Kidney epithelial cell (primary cell): ENCODE measurements at regions not wholly inside any gene's neighbourhood (a gene's known extent, or its start where the extent isn't known, plus 50 kb on each side); places are given as distances from the start of the nearest gene placed in this dataset.
"Not testable (repeated sequence)": the region's sequence is repeated elsewhere in the genome, so short reads cannot be mapped to it uniquely, and the experiment has no call there.

Source experiments
- DNase-seq: peaks from one replicate; pipeline ENCODE4 v3.0.0-alpha.2; 2010; ENCODE audit warnings: low read depth
- H3K27me3 ChIP-seq: 2 replicates; pipeline ENCODE4 v1.6.0; 2011; ENCODE audit warnings: low read length; ENCODE audit not compliant: control insufficient read depth, insufficient read depth
- H3K36me3 ChIP-seq: 2 replicates; pipeline ENCODE4 v1.5.1; 2011; ENCODE audit warnings: low read length; ENCODE audit not compliant: control insufficient read depth, insufficient read depth
- H3K4me3 ChIP-seq: 2 replicates; pipeline ENCODE4 v1.5.1; 2011; ENCODE audit warnings: low read depth, mild to moderate bottlenecking, control low read depth, low read length
- CTCF ChIP-seq: IDR thresholded peaks from 2 replicates; pipeline ENCODE4 v1.5.1; 2011; ENCODE audit warnings: mild to moderate bottlenecking, moderate library complexity, low read length, control low read depth, inconsistent platforms; ENCODE audit not compliant: insufficient read depth, poor library complexity, severe bottlenecking

GRCh38 chr15:29516929-29517328, 247.3 kb upstream of the NSMCE3 start:
- no peaks in the 10 kb centered on the region for H3K36me3 ChIP-seq
- no peak for TF ChIP-seq CTCF
- no peak for DNase-seq
- no peaks in the 10 kb centered on the region for H3K27me3 ChIP-seq
- no peak overlapping the region for H3K4me3 ChIP-seq

DNA sequence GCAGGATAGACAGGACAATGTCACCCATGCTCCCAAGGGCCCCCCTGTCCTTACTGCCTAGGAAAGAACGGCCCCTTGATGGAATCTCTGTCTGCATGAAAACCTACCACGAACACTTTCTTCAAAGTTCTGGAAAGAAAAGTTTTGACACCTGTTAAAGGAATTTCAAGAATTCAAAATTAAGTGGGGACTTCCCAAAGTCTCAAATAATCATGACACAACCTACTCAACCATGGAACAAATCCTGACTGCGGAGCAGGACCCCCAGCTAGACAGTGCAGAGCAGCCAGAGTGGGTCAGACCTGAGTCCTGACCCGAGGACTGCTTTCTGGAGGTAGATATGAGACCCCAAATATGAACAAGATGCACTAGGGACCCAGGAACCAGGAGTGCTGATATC, 245.3 kb upstream of the NSMCE3 start:
- no peak for DNase-seq
- Histone ChIP-seq H3K36me3 (no peaks in the 10 kb centered on the region), H3K4me3 (no peak overlapping the region), H3K27me3 (no peaks in the 10 kb centered on the region)
- no peak for TF ChIP-seq CTCF

DNA sequence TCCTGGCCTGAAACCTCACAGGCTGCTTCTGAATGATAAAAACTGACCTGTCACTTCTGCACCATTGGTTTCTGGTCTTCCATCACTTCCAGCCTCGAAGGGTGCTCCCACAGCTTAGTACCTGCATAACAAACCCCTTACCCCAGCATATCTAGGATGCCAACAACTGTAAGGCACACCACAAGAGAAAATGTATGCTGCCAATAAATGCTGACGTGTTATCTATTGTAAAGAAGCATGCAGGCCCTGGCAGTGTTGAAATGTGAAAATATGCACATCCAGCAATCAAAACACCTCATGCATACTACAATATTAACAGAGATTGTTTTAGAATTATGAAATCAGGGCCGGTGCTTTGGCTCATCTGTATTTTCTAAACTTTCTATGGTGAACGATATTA, 242.0 kb upstream of the NSMCE3 start:
- Histone ChIP-seq H3K4me3 (no peak overlapping the region), H3K27me3 (no peaks in the 10 kb centered on the region), H3K36me3 (no peaks in the 10 kb centered on the region)
- TF ChIP-seq CTCF: no peak
- no peak for DNase-seq

DNA sequence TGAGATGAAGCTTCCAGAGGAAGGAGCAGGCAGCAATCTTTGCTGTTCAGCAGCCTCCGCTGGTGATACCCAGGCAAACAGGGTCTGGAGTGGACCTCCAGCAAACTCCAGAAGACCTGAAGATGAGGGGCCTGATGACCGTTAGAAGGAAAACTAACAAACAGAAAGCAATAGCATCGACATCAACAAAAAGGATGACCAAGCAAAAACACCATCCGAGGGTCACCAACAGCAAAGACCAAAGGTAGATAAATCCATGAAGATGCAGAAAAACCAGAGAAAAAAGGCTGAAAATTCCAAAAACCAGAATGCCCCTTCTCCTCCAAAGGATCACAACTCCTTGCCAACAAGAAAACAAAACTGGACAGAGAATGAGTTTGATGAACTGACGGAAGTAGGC, 235.9 kb upstream of the NSMCE3 start:
- H3K27me3 ChIP-seq, DNase-seq, H3K4me3 ChIP-seq, H3K36me3 ChIP-seq: not testable (repeated sequence)

GRCh38 chr15:29490747-29491471, 221.3 kb upstream of the NSMCE3 start:
- Histone ChIP-seq H3K36me3 (no peaks in the 10 kb centered on the region), H3K27me3 (no peaks in the 10 kb centered on the region), H3K4me3 (no peak overlapping the region)
- no peak for TF ChIP-seq CTCF
- no peak for DNase-seq

GRCh38 chr15:29480949-29481348, 211.3 kb upstream of the NSMCE3 start:
- H3K36me3 ChIP-seq: no peaks in the 10 kb centered on the region
- H3K4me3 ChIP-seq: no peak overlapping the region
- no peak for TF ChIP-seq CTCF
- H3K27me3 ChIP-seq: no peaks in the 10 kb centered on the region
- no peak for DNase-seq
